ENCODE measurements at regions not wholly inside any gene's neighbourhood (a gene's known extent, or its start where the extent isn't known, plus 50 kb on each side); places are given as distances from the start of the nearest gene placed in this dataset.

GRCh38 chr10:124318811-124319210 is 99.9 kb downstream of the OAT start:
- peaks cover 8% of the 10 kb centered on the region for H3K4me1 Mint-ChIP-seq (ENCODE audit: insufficient read depth, unreplicated experiment)
- DNase-seq (ENCODE audit: unreplicated experiment), result no peak
- POLR2A ChIA-PET, result no interaction called here
- H3K27ac Mint-ChIP-seq (ENCODE audit: low read depth, unreplicated experiment), result no peak overlapping the region
- no peaks in the 10 kb centered on the region for H3K9me3 Mint-ChIP-seq (ENCODE audit: unreplicated experiment)
- TF ChIP-seq, protein P1, sequence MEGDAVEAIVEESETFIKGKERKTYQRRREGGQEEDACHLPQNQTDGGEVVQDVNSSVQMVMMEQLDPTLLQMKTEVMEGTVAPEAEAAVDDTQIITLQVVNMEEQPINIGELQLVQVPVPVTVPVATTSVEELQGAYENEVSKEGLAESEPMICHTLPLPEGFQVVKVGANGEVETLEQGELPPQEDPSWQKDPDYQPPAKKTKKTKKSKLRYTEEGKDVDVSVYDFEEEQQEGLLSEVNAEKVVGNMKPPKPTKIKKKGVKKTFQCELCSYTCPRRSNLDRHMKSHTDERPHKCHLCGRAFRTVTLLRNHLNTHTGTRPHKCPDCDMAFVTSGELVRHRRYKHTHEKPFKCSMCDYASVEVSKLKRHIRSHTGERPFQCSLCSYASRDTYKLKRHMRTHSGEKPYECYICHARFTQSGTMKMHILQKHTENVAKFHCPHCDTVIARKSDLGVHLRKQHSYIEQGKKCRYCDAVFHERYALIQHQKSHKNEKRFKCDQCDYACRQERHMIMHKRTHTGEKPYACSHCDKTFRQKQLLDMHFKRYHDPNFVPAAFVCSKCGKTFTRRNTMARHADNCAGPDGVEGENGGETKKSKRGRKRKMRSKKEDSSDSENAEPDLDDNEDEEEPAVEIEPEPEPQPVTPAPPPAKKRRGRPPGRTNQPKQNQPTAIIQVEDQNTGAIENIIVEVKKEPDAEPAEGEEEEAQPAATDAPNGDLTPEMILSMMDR (IDR thresholded peaks at IDR 0.05; ENCODE audit: unreplicated experiment), result no peak
- no TSS peak for BruUV-seq (replicated peaks)
- no peak overlapping the region for H3K4me3 Mint-ChIP-seq (ENCODE audit: unreplicated experiment)
- intact Hi-C loops (cut with micrococcal nuclease), result no loop called here
- no peaks in the 10 kb centered on the region for H3K27me3 Mint-ChIP-seq (ENCODE audit: insufficient read depth, unreplicated experiment)
- H3K36me3 Mint-ChIP-seq (ENCODE audit: insufficient read depth, unreplicated experiment), result no peaks in the 10 kb centered on the region
- CTCF ChIA-PET, result no interaction called here

DNA sequence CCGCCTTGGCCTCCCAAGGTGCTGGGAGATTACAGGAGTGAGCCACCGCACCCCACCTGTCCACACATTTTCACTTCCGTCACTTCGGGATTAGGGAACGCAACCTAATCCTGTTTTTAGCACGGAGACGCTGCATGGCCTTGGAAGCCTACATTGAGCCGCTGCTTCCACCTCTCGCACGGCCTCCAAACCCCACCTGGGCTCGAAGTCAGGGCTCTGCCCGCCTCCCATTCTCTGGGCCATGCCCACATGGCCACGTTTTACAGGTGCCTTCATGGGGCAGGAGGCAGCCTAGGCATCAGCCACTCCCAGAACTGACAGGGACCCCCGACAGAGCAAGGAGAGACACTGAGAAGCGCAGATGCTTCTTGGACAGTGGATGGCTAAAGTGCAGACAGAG is 100.6 kb downstream of the OAT start:
- CTCF ChIA-PET, result no interaction called here
- TF ChIP-seq, protein P1 (IDR thresholded peaks at IDR 0.05; ENCODE audit: unreplicated experiment), result no peak
- no peaks in the 10 kb centered on the region for H3K27me3 Mint-ChIP-seq (ENCODE audit: insufficient read depth, unreplicated experiment)
- no peaks in the 10 kb centered on the region for H3K9me3 Mint-ChIP-seq (ENCODE audit: unreplicated experiment)
- no peak overlapping the region for H3K27ac Mint-ChIP-seq (ENCODE audit: low read depth, unreplicated experiment)
- DNase-seq (ENCODE audit: unreplicated experiment), result no peak
- intact Hi-C loops (cut with micrococcal nuclease), result no loop called here
- no peak overlapping the region for H3K4me3 Mint-ChIP-seq (ENCODE audit: unreplicated experiment)
- peaks cover 8% of the 10 kb centered on the region for H3K4me1 Mint-ChIP-seq (ENCODE audit: insufficient read depth, unreplicated experiment)
- H3K36me3 Mint-ChIP-seq (ENCODE audit: insufficient read depth, unreplicated experiment), result no peaks in the 10 kb centered on the region
- BruUV-seq (replicated peaks), result no TSS peak
- POLR2A ChIA-PET, result no interaction called here

DNA sequence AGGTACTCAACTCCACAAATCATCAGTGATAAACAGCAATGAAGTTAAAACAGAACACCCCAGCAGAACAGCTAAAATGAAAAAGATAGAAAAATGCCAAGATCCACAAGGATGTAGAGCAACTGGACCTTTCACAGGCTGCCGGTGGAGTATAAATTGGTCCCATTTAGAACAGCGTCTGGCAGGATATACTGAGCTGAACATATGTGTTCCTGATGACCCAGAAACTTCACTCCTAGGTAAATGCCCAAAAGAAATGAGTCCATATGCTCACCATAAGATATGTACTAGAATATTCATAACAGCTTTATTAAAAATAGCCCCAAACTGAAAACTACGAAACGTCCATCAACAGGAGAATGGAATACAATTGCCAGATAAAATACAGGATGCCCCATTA is 102.4 kb downstream of the OAT start:
- DNase-seq (ENCODE audit: unreplicated experiment), result no peak
- no peaks in the 10 kb centered on the region for H3K36me3 Mint-ChIP-seq (ENCODE audit: insufficient read depth, unreplicated experiment)
- BruUV-seq (replicated peaks), result no TSS peak
- no peaks in the 10 kb centered on the region for H3K9me3 Mint-ChIP-seq (ENCODE audit: unreplicated experiment)
- no peak overlapping the region for H3K4me3 Mint-ChIP-seq (ENCODE audit: unreplicated experiment)
- ChIA-PET POLR2A (no interaction called here), CTCF (interaction anchor here (0.5 kb wide), 1 partner anchor 875 kb away, joined by 3 read pairs; no protein-coding TSS in a partner anchor)
- H3K4me1 Mint-ChIP-seq (ENCODE audit: insufficient read depth, unreplicated experiment), result peaks cover 8% of the 10 kb centered on the region
- H3K27me3 Mint-ChIP-seq (ENCODE audit: insufficient read depth, unreplicated experiment), result no peaks in the 10 kb centered on the region
- intact Hi-C loops (cut with micrococcal nuclease), result no loop called here
- no peak overlapping the region for H3K27ac Mint-ChIP-seq (ENCODE audit: low read depth, unreplicated experiment)
- TF ChIP-seq, protein P1 (IDR thresholded peaks at IDR 0.05; ENCODE audit: unreplicated experiment), result no peak

- TF ChIP-seq, protein P1 (IDR thresholded peaks at IDR 0.05; ENCODE audit: unreplicated experiment), result no peak
- Mint-ChIP-seq H3K4me3 (ENCODE audit: unreplicated experiment) (no peak overlapping the region), H3K9me3 (ENCODE audit: unreplicated experiment) (no peaks in the 10 kb centered on the region), H3K4me1 (ENCODE audit: insufficient read depth, unreplicated experiment) (peaks cover 8% of the 10 kb centered on the region), H3K27me3 (ENCODE audit: insufficient read depth, unreplicated experiment) (no peaks in the 10 kb centered on the region), H3K27ac (ENCODE audit: low read depth, unreplicated experiment) (no peak overlapping the region), H3K36me3 (ENCODE audit: insufficient read depth, unreplicated experiment) (no peaks in the 10 kb centered on the region)
- no peak for DNase-seq (ENCODE audit: unreplicated experiment)
- no TSS peak for BruUV-seq (replicated peaks)
- CTCF ChIA-PET, result interaction anchor here (0.6 kb wide), 1 partner anchor 304 kb away, joined by 3 read pairs; no protein-coding TSS in a partner anchor
- intact Hi-C loops (cut with micrococcal nuclease), result no loop called here
- POLR2A ChIA-PET, result no interaction called here
Measured at GRCh38 chr10:124315591-124316270, 103.0 kb downstream of the OAT start.

All from MCF 10A (cell line).